ENCODE measurements at regions not wholly inside any gene's neighbourhood (a gene's known extent, or its start where the extent isn't known, plus 50 kb on each side); places are given as distances from the start of the nearest gene placed in this dataset.

DNA sequence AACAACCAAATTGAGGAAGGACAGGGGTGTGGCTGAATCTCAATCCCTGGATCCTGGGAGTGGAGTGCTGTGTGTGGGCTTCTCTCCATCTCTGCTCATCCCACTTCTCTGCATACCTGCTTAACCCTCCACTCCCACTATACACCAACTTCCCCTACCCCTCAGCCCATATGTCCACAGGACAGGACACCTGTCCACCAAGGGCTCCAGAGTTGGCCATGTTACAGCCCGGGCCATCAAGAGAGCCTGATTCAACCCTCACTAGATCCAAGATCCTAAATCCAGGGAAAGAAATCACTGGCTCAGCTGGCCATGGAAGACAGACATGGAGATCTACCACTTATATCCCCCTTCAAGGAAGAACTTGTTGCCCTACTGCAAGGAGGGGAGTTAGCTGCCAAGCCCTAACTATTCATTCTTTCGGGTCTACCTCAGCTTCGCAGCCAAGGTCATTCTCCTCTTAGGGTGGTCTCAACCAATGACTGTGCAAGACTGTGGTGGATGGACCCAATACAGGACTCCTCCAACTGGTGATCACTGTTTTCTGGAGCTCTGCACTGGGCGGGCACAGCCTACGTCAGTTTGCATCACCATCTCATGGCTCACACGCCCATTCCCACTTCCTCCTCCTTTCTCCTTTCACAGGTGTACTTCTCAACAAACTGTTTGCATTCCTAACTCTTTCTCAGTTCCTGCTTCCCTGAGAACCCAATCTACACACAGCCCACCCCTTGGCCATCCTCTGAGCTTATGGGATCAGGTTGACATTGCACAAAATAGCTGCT, 53.7 kb upstream of the ZBTB43 start:
- TF ChIP-seq, protein P1, sequence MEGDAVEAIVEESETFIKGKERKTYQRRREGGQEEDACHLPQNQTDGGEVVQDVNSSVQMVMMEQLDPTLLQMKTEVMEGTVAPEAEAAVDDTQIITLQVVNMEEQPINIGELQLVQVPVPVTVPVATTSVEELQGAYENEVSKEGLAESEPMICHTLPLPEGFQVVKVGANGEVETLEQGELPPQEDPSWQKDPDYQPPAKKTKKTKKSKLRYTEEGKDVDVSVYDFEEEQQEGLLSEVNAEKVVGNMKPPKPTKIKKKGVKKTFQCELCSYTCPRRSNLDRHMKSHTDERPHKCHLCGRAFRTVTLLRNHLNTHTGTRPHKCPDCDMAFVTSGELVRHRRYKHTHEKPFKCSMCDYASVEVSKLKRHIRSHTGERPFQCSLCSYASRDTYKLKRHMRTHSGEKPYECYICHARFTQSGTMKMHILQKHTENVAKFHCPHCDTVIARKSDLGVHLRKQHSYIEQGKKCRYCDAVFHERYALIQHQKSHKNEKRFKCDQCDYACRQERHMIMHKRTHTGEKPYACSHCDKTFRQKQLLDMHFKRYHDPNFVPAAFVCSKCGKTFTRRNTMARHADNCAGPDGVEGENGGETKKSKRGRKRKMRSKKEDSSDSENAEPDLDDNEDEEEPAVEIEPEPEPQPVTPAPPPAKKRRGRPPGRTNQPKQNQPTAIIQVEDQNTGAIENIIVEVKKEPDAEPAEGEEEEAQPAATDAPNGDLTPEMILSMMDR (IDR thresholded peaks at IDR 0.05): no peak
- TF ChIP-seq POLR2AphosphoS5 (IDR thresholded peaks at IDR 0.05) (no peak), POLR2A (IDR thresholded peaks at IDR 0.05) (no peak), EP300 (IDR thresholded peaks at IDR 0.05) (no peak)

Measured in suprapubic skin (tissue), 4 donors.